HepG2 (cell line): ENCODE measurements at regions not wholly inside any gene's neighbourhood (a gene's known extent, or its start where the extent isn't known, plus 50 kb on each side); places are given as distances from the start of the nearest gene placed in this dataset.

Experiments
- HIVEP1 ChIP-seq: sonication (generic); formaldehyde crosslinking; IDR thresholded peaks from 2 replicates; pipeline ENCODE4 v1.4.0; 2020; ENCODE audit warnings: mild to moderate bottlenecking, missing genetic modification reagents
- HNRNPL ChIP-seq: fragments of 200-400 bp; formaldehyde crosslinking; IDR thresholded peaks from 2 replicates; pipeline ENCODE4 v1.6.1; 2017; ENCODE audit warnings: mild to moderate bottlenecking, low read depth, low read length
- JUN ChIP-seq: sonication (generic); formaldehyde crosslinking; IDR thresholded peaks from 2 replicates; pipeline ENCODE4 v1.4.0; 2020; ENCODE audit warnings: mild to moderate bottlenecking, missing genetic modification reagents
- MED8 ChIP-seq: sonication (generic); formaldehyde crosslinking; IDR thresholded peaks from 2 replicates; pipeline ENCODE4 v1.8.1; 2023; ENCODE audit warnings: mild to moderate bottlenecking, missing genetic modification reagents; ENCODE audit not compliant: insufficient replicate concordance
- PHF8 ChIP-seq: sonication (generic); formaldehyde crosslinking; IDR thresholded peaks from 2 replicates; pipeline ENCODE4 v1.5.0; 2020; ENCODE audit warnings: missing genetic modification reagents
- SRF ChIP-seq: IDR thresholded peaks from 2 replicates; pipeline ENCODE4 v1.6.1; 2011; ENCODE audit warnings: mild to moderate bottlenecking, low read depth, low read length, moderate library complexity
- TP53 ChIP-seq: sonication (generic); formaldehyde crosslinking; conservative IDR thresholded peaks from 2 replicates; pipeline ENCODE4 v1.4.0; 2020; ENCODE audit warnings: missing genetic modification reagents
- YEATS2 ChIP-seq: sonication (generic); formaldehyde crosslinking; IDR thresholded peaks from 2 replicates; pipeline ENCODE4 v1.4.0; 2020; ENCODE audit warnings: missing genetic modification reagents, borderline replicate concordance
- YY1 ChIP-seq: IDR thresholded peaks from 2 replicates; pipeline ENCODE4 v1.6.1; 2011; ENCODE audit warnings: low read length, low read depth, moderate library complexity, mild to moderate bottlenecking; ENCODE audit not compliant: insufficient read depth, insufficient replicate concordance
- ZMYM3 ChIP-seq: sonication (generic); formaldehyde crosslinking; IDR thresholded peaks from 2 replicates; pipeline ENCODE4 v1.5.1; 2020; ENCODE audit warnings: mild to moderate bottlenecking, missing genetic modification reagents
- ZNF232 ChIP-seq: sonication (generic); formaldehyde crosslinking; IDR thresholded peaks from 2 replicates; pipeline ENCODE4 v1.4.0; 2020; ENCODE audit warnings: missing genetic modification reagents, borderline replicate concordance
- ZNF563 ChIP-seq: sonication (generic); formaldehyde crosslinking; IDR thresholded peaks from 2 replicates; pipeline ENCODE4 v1.8.0; 2022; ENCODE audit warnings: mild to moderate bottlenecking, moderate library complexity, missing genetic modification reagents
- ZNF598 ChIP-seq: sonication (generic); formaldehyde crosslinking; IDR thresholded peaks from 2 replicates; pipeline ENCODE4 v1.5.1; 2020; ENCODE audit warnings: mild to moderate bottlenecking, missing genetic modification reagents, borderline replicate concordance
- ZNF687 ChIP-seq: sonication (generic); formaldehyde crosslinking; IDR thresholded peaks from 2 replicates; pipeline ENCODE4 v1.5.1; 2020; ENCODE audit warnings: mild to moderate bottlenecking, missing genetic modification reagents, moderate library complexity
- TF ChIP-seq, protein P1 (sequence below): sonication (generic); formaldehyde crosslinking; IDR thresholded peaks from 2 replicates; pipeline ENCODE4 v1.4.0; 2020; ENCODE audit warnings: mild to moderate bottlenecking, missing genetic modification reagents
- TF ChIP-seq, protein P2 (sequence below): sonication (generic); formaldehyde crosslinking; IDR thresholded peaks from 2 replicates; pipeline ENCODE4 v1.4.0; 2020; ENCODE audit warnings: missing genetic modification reagents, borderline replicate concordance

GRCh38 chr4:3835527-3836405, 69.6 kb downstream of the ADRA2C start (continued):
- no peak for TF ChIP-seq SRF
- 0 out of 2 replicates have a peak, but pooled peaks have one; percentile 52 for TF ChIP-seq ZNF563 (CRISPR knock-in tag)
- TF ChIP-seq, protein P1, sequence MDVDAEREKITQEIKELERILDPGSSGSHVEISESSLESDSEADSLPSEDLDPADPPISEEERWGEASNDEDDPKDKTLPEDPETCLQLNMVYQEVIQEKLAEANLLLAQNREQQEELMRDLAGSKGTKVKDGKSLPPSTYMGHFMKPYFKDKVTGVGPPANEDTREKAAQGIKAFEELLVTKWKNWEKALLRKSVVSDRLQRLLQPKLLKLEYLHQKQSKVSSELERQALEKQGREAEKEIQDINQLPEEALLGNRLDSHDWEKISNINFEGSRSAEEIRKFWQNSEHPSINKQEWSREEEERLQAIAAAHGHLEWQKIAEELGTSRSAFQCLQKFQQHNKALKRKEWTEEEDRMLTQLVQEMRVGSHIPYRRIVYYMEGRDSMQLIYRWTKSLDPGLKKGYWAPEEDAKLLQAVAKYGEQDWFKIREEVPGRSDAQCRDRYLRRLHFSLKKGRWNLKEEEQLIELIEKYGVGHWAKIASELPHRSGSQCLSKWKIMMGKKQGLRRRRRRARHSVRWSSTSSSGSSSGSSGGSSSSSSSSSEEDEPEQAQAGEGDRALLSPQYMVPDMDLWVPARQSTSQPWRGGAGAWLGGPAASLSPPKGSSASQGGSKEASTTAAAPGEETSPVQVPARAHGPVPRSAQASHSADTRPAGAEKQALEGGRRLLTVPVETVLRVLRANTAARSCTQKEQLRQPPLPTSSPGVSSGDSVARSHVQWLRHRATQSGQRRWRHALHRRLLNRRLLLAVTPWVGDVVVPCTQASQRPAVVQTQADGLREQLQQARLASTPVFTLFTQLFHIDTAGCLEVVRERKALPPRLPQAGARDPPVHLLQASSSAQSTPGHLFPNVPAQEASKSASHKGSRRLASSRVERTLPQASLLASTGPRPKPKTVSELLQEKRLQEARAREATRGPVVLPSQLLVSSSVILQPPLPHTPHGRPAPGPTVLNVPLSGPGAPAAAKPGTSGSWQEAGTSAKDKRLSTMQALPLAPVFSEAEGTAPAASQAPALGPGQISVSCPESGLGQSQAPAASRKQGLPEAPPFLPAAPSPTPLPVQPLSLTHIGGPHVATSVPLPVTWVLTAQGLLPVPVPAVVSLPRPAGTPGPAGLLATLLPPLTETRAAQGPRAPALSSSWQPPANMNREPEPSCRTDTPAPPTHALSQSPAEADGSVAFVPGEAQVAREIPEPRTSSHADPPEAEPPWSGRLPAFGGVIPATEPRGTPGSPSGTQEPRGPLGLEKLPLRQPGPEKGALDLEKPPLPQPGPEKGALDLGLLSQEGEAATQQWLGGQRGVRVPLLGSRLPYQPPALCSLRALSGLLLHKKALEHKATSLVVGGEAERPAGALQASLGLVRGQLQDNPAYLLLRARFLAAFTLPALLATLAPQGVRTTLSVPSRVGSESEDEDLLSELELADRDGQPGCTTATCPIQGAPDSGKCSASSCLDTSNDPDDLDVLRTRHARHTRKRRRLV (CRISPR knock-in tag): 0 out of 2 replicates have a peak, but pooled peaks have one; percentile 4
- TF ChIP-seq TP53: no peak
- TF ChIP-seq ZNF687: peak; percentile 62
- TF ChIP-seq HNRNPL: peak; percentile 97
- TF ChIP-seq ZNF598 (CRISPR knock-in tag): 0 out of 2 replicates have a peak, but pooled peaks have one; percentile 40
- TF ChIP-seq ZNF232 (CRISPR knock-in tag): 0 out of 2 replicates have a peak, but pooled peaks have one; percentile 17
- TF ChIP-seq JUN (CRISPR knock-in tag): peak; percentile 42; the same call in 1 of the 2 replicates
- TF ChIP-seq, protein P2, sequence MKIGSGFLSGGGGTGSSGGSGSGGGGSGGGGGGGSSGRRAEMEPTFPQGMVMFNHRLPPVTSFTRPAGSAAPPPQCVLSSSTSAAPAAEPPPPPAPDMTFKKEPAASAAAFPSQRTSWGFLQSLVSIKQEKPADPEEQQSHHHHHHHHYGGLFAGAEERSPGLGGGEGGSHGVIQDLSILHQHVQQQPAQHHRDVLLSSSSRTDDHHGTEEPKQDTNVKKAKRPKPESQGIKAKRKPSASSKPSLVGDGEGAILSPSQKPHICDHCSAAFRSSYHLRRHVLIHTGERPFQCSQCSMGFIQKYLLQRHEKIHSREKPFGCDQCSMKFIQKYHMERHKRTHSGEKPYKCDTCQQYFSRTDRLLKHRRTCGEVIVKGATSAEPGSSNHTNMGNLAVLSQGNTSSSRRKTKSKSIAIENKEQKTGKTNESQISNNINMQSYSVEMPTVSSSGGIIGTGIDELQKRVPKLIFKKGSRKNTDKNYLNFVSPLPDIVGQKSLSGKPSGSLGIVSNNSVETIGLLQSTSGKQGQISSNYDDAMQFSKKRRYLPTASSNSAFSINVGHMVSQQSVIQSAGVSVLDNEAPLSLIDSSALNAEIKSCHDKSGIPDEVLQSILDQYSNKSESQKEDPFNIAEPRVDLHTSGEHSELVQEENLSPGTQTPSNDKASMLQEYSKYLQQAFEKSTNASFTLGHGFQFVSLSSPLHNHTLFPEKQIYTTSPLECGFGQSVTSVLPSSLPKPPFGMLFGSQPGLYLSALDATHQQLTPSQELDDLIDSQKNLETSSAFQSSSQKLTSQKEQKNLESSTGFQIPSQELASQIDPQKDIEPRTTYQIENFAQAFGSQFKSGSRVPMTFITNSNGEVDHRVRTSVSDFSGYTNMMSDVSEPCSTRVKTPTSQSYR: no peak
- TF ChIP-seq YEATS2 (CRISPR knock-in tag): no peak
- TF ChIP-seq YY1: no peak
- TF ChIP-seq HIVEP1: peak; percentile 46; the same call in 1 of the 2 replicates
- TF ChIP-seq MED8 (CRISPR knock-in tag): peak; percentile 79
- no peak for TF ChIP-seq ZMYM3
- TF ChIP-seq PHF8 (CRISPR knock-in tag): 0 out of 2 replicates have a peak, but pooled peaks have one; percentile 29
